GM20431 (cell line): ENCODE measurements at regions not wholly inside any gene's neighbourhood (a gene's known extent, or its start where the extent isn't known, plus 50 kb on each side); places are given as distances from the start of the nearest gene placed in this dataset.

Source experiments
- in situ Hi-C: fragments of 300-500 bp; cut with MseI, MboI; formaldehyde crosslinking; loops from one replicate; pipeline ENCODE4 v1.15.0; 2020; ENCODE audit warnings: low sequenced_read_pairs; ENCODE audit not compliant: unreplicated experiment

DNA sequence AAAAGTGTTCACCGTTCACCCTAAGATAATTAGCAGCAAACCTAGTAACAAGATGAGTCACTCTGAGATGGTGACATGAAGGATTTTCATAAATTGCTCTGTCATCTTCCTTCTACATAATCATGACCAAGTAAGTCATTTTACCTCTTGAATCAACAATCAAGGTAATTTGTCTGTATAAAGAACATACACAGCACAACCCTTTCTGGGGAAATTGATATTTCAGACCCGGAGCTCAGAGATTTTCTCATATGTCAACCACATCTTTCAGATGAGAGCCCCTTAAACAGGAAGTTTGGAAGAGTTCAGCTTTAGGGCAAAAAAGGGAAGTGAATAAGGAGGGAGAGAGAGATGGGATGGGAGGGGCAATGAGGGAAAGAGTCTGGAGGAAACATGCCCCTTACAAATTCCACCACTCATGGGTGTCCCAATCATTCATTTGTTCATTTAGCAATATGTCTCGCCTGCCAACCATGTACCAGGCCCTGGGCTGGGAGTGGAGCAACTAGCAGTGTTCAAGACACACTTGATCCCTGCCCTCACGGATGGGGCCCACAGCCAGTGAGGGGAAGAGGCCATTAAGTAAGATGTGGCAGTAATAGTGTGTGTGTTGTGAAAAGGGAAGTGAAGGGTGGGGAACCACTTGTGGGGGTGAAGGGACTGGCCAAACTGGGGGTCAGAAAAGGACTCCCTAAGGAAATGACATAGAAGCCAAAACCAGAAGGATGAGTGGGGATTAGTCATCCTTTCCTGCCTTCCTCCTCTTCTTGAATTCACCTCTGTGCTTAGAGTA is 190.9 kb downstream of the MAFB start:
- in situ Hi-C loops, result no loop called here

DNA sequence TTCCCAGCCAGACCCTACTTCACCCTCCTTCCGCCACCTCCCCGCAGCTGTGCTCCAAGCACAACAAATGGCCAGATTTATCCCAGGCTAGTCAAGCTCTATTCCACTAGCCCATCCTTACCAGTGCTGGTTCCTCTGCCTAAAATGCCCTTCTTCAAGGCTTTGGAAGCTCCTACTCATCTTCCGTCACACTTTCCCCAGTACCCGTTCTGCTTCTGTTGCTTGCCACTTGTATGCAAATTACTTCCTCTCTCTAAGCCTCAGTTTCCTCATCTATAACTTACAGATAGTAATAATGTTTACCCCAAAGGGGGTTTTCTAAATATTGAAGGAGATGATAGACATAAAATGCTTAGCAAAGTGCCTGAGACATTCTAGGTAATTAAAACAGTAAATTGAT is 193.1 kb downstream of the MAFB start:
- in situ Hi-C loops, result no loop called here

DNA sequence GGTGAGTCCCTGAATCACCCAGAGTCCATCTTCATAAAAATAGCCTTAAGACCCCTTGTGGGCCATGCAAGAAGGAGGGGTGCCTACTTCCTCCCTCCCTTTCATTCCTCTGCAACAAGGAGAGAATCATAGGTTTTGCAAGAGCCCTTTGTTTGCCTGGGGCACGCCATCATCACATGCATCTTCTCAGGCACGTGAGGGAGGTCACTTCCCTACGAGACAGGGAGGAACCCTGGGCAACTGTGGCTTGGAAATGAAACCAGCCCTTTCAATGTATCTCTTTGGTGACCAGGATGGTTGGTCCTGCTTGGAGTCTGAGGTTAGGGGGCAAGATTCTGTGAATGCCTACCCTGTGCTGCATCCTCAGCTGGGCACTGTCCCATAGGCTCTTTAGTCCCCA is 194.8 kb downstream of the MAFB start:
- in situ Hi-C loops, result no loop called here

DNA sequence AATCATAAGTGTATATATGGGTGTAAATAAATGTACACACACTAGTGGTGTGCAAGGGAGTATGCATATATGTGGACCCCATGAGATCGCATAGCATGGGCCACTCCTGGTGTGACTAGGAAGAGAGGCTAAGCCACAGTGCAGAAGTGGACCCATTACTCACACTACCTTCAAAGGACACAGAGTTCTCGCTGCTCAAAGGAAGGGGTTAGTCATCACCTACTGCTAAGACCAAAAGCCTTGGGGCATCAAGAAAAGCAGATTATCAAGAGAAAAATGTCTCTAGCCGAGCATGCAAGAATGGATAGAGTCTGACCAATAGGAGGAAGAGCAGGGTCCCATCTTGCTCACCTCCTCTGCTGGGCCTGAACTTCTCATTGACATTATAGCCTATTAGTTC is 195.5 kb downstream of the MAFB start:
- in situ Hi-C loops, result no loop called here

DNA sequence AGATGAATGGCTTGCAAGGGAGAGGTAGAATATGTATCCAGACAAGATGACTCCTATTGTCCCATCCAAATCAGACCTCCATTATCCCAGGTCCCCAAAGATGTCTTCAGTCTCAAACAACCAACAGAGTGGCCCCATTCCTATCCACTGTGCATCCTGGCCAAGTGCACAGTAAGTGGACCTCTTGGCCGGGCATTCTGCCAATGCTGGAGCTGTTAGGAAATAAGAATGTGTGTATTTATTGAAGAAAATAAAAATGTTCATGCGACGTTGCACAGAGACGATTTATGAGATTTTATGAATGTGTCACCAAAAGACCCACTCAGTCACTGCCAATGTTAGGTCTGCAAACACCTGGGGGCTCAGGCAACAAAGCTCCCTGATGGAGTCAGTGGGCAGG is 196.0 kb downstream of the MAFB start:
- in situ Hi-C loops, result no loop called here

DNA sequence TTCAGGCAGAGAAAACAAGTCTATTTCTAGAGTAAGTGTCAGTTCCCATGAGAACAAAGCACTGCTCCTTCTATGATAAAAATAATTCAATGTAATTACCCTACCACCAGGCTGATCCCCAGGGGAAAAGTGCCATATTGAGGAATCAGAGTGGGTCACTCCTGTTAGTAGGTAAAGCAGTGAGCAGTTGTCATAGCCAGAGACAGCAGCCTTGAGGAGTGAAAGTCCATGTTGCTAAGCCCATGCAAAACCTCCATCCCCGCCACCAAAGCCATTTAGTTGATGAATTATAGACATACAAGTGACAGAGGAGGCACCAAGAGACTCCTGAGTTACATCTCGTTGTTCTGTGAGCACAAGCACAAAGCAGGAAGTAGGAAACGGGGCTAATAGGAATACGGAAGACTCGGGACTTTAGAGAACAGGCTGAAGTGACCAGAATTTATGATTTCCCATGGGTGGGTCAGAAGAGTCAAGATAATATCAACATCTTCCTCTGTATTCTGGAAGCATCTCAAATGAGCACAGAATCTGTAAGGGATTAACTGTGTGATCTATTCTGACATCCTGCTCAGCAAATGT is 197.9 kb downstream of the MAFB start:
- in situ Hi-C loops, result no loop called here

DNA sequence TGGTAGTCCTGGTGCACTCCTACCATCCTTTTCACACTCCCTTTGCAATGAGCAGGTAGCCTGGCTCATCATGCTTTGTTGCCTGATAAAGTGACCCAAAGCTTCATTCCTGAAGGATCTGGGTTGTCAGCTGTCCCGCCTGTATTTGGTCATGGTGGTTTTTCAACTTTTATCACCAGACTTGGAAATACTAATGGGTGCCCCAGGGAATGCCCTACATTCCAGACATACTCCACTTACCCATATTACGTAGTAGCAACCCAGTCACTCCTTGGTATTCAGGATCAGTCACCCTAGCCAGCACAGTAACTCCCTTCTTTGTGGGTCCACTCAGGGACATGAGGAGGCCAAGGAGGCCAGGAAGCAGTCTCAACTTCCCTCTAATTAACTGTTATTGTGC is 199.2 kb downstream of the MAFB start:
- in situ Hi-C loops, result no loop called here

DNA sequence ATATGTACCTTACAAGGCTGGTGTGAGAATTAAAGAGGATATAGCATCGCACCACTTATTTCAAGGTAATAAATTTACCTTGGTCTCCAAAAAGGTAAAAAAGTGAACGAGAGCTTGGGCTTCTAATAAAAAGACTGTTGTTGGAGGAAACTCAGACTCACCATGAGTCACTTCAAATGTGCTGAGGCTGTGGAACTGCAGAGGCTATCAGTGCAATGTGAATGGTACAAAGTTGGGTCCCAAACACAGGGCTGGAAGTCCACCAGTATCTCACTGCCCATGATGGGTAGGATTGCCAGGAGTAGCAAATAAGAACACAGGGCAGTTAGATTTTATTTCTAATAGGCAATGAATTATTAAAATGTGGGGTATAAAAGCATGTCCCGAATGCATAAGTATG is 200.6 kb downstream of the MAFB start:
- in situ Hi-C loops, result no loop called here

DNA sequence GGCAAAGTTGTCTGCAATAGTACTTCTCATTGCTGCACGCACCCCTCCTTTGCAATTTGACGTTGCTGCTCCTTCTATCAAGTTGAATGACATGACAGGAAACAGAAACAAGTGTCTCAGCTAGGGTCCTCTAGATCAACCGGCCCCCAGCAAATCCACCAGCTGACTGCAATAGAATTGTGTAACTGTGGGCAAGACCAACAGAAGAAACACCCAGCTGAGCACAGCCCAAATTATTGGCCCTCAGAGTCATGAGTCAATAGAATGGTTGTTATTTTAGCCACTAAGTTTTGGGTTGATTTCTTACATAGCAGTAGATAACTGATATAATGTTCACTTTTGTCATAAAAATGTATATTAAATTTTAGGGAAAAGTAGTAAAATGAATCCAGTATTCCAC is 202.7 kb downstream of the MAFB start:
- in situ Hi-C loops, result no loop called here

DNA sequence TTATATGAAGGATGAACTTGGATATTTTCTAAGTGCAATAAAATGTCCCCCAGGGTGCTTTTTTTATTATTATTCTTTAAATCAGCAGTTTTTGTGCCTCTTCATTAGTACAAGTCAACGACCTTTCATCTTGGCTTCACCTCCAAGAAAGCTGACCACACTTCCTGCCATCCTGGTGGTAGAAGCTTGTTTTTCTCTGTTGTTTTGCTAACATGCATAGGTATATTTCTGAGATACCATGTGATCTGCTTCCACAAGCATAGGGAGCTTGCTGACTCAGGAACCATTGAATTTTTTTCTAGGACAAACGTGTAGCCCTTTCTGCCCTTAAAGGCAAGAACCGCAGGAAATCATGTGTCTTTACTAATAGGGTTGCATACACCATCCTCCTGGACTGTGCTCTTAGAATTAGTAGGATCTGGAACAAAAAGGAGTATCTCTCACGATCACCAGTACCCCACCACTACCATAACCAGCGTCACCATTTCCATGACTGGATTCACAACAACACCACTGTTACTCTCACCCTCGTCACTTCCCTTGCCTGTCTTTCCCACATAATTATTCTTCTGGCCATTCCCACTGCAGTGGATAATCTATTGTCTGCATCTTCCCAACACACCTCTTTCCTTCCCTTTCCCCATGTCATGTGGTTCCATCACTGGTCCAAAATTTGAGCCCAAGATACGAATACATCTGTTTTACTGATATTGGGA is 207.1 kb downstream of the MAFB start:
- in situ Hi-C loops, result no loop called here

DNA sequence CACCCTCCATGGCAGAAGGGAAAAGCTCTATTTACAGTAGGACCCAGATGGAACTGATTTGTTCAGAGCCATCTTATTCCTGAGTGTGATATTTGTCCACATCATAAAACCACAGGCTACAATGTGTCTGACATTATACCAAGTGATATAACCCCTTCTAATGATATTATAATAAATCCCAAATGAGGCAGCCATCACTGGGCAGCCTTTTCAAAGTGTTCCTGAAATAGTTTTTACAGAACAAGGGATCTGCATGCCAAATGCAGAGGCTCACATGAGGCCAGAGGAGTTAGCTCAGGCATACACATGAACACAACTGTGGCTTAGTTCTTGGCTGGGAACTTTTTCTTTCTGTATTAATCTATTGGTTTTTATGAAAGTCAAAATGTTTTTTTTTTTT is 207.7 kb downstream of the MAFB start:
- in situ Hi-C loops, result no loop called here

DNA sequence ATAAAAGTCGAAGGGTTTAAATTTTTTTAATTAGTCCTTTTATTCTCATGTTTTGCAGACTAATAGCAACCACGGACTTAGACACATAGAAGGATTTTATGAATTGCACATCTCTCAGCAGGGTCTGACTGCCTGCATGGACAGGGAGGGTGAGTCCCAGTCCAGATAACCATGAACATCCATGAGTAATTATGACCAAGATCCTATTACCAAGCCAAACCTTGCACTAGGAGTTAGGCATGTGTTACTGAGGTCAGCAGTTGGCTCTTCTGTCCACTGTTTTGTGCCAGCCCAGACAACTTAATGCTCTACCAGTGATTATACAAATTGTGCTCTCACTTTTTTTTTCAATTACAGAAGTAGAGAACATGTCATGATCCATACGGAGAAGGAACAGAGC is 211.2 kb downstream of the MAFB start:
- in situ Hi-C loops, result no loop called here

DNA sequence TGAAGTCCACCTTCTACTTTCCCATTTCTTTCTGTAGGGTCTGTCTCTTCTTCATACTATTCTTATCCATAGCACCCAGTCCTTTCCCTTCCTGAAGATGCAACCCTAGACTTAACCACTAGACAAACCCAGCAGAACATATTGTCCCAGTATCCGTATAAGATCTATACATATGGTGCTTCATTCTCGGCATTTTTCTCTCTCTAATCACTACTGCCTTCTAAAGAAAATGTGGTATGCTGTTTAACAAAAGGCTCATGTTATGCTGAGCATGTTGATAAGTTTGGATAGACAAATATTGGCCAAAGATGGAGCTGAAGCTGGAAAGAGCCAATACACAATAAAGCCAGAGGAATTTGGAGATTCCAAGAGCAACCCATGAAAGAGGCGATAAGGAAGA is 212.6 kb downstream of the MAFB start:
- in situ Hi-C loops, result no loop called here

DNA sequence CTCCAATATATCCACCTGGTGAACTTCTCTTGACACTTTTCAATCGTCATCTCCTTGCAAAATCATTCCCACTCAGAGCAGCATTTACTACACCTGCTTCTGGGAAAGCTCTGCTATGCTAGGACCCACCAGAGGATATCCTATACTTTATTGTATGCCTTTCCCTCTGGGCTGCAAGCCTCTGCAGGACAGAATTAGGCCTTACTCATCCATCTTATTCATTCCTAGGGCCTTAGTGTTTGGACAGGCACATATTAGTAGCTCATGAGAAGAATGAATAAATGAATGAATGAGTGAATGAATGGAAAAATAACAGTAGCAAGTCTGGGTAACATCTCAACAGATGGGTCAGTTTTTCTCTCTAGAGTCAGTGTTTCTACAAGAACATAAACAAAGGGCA is 216.1 kb downstream of the MAFB start:
- in situ Hi-C loops, result no loop called here

DNA sequence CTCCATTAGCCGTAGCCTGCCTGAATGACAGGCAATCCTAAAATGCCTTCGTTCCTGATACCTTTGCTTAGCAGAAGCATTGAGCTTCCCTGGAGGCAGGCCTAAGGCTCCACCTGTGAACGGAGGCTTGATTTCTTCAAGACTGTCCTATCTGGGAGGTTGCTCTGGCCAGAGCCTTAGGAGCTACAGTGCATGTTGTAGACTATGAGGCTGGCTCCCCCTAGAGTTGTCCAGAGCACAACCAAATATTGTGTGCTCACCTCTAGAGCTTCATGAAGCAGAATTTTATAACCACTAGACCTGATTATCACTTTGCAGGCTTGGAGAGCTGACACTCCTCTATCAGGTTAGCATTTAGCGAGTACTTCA is 217.8 kb downstream of the MAFB start:
- in situ Hi-C loops, result no loop called here

DNA sequence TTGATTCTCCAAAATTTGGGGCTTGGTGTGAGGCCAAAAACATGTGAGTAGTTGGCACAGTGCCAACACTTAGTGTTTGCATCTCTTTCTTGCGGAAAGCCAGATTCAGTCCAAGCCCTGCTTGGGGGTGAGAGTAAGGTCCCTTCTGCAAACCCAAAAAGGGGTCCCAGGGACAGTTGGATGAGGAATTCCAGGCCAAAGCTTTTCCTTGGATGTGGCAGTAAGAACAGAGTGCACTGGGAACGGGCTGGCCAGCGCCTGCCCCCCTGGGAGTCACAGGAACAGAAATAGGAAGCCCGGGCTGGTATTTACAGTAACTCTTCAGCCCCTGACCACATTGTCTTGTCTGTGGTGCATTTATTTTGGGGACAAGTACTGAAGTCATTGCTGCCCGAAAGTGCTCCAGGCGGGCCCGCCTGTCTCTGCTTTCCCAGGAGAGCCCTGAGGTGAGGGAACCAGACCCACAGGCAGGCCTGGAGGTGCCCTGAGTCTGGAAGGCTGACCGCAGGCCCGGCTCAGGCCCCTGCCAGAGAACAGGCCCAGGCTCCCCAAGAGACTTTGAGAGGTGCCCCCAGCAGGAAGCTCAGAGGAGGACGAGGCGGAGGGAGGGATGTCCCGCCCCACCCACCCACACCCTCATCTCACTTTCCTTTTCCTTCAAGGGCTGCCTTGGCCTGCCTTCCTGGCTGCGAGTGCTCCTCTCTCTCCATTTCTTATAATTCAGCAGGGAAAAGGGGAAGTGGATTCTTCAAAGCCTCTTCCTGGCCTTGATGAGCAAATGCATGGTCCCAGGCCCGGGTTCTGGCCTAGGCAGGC is 218.4 kb downstream of the MAFB start:
- in situ Hi-C loops, result no loop called here

DNA sequence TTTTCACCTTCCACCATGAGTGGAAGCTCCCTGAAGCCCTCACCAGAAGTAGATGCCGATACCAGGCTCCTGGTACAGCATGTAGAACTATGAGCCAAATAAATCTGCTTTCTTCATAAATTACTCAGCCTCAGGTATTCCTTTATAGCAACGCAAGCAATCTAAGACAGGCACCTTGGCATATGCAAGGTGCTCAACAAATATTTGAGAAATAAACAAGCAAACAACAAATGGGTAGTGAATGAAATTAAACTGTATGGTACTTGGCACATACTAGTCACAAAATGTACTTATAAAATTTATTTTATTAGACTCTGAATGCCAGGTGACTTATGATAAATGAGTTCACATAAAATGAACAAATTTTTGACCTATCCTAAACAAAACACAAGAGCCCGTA is 220.3 kb downstream of the MAFB start:
- in situ Hi-C loops, result no loop called here

DNA sequence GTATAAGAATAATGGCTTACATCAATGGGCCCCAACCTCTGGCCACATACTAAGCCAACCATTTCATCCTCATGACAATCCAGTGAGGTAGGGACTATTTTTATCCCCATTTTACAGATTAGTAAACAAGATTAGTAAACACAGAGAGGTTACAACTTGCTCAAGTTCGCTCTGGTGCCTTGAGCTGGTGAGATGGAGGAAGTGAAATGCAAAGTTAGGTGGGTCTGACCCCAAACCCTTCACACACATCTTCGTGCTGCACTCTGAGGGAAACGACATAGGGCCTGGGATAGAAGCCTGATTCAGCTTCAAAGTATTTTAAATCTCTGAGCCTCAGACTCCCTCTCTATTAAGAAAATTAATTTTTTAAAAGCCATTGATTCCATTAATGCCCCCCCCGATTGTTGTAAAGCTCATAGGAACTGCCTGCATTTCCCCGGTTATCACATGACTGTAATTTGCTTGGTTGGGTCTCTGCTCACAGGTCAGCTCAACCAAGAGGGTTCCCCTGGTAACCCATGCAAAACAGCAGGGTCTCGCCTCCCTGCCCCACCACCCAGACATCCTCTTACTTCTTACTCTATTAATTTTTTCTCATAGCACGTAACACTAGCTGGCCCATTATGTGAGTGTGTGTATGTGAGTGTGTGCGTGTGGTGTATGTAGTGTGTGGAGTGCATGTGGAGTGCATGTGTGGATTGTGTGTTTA is 221.2 kb downstream of the MAFB start:
- in situ Hi-C loops, result no loop called here

DNA sequence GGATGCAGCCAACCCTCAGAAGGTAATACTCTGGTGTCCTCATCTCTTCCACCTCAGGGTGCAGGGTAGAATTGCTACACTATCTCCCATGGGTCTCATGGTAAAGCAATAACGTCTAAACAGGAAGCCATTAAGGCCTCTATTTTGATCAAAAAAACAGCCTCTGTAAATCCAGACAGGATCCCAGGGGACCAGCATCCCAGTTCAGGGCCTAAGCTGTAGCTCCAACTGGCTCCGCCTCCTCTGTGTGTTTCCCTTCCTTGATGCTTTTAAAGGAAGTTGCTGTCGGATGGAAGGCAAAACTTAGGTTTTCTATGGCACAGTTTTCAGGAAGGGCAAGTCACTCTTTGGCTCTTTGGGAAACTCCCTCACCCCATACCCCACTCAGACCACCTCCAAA is 222.0 kb downstream of the MAFB start:
- in situ Hi-C loops, result no loop called here

DNA sequence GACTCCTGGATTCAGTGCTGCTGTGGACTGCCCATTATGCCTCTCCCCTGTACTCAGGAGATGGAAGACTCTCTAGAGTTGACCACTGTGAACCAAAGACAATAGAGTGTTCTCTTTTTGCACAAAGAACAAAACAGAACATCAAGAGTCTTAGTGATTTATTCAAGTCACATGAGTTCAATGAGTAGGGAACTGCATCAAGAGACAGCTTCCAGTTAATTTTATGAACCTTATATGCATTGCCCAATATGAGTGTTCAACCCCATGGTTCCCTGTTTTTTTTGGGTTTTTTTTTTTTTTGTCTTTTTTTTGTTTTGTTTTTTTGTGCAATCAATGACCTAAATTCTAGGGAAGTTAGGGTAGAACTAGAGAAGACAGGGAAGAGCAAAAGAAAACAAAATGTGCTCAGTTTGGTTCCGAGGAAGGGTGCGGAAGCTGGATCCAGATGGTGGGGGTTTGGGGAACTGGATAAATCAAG is 224.3 kb downstream of the MAFB start:
- in situ Hi-C loops, result no loop called here
